GM12874 (cell line): ENCODE measurements at regions not wholly inside any gene's neighbourhood (a gene's known extent, or its start where the extent isn't known, plus 50 kb on each side); places are given as distances from the start of the nearest gene placed in this dataset.

Experiments used
- CTCF ChIP-seq: IDR thresholded peaks from 2 replicates; pipeline ENCODE4 v1.5.1; 2011; ENCODE audit warnings: low read depth, mild to moderate bottlenecking, control low read depth, low read length, moderate library complexity; ENCODE audit not compliant: insufficient read depth

DNA sequence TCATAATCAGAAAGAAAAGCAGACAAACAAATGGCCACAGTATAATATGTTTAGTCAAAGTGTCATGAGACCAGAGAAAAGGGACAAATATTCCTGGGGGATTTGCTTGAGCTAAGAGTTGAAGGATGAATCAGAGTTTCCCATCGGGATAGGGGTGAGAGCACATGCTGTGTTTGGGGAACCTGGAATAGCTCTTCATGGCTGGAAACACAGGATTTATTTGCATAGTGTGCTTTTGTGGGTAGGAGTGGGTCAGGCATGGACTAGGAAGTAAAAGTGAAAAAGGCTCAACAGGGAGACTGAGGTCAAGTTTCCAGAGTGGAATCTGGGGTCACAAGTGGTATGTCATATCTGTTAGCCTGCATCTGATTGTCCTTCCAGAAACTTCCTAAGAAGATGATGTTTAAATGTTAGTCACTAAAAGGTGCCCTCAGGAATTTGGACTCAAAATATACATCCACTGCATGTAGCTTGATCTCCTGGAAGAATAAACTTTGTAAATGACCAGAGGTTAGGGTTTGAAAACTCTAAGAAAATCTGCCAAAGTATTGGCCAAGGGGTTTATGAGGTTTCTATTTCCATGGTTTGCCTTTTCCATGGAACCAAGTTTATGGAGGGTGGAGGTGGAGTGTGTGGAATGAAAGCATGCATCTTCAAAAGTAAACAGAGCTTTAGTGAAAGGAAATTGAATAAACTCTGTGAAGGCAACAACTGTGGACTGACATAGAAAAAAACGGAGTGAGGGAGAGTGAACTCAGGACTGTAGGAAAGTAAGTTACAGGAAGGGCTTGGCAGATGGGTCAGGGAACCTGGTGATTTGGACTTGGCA lies 344.6 kb downstream of the C12orf75 start:
- no peak for TF ChIP-seq CTCF

- TF ChIP-seq CTCF: no peak
These were observed 346.2 kb downstream of the C12orf75 start for GRCh38 chr12:105676694-105677093.

DNA sequence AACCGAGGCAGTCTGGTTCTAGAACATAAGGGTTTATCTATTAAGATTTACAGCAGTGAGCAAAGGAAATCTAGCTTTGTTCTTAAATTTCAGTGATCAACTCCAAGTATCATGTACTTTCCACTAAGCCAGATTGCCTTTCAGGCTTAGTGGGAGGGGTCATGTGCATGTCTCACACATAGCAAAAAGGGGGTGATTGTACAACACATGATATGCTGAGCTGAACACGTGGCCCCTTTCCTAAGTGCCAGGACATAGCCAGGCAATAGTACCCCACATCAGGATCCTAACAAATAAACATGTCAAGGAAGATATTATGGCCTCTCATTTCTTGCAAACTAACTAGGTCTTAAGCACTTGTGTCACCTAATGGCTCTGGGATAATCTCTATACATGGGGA lies 347.2 kb downstream of the C12orf75 start:
- TF ChIP-seq CTCF: no peak

DNA sequence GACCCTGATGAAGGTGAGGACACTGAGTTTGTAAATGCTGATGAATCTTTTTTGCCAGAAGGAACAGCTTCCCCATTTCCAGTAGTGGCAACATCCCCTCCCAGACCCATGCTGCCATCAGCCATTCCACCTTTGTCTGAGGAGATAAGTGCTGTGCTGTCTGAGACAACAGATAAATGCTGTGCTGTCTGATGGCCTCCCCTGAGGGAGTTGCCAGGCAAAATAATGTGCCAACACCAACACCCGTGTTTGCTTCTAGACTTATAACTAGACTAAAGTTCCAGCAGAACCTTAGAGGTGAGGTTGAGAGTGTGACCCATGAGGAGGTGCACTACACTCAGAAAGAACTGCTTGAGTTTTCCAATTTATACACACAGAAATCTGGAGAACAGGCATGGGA lies 349.5 kb downstream of the C12orf75 start:
- no peak for TF ChIP-seq CTCF

GRCh38 chr12:105681341-105681740 lies 350.9 kb downstream of the C12orf75 start:
- no peak for TF ChIP-seq CTCF

DNA sequence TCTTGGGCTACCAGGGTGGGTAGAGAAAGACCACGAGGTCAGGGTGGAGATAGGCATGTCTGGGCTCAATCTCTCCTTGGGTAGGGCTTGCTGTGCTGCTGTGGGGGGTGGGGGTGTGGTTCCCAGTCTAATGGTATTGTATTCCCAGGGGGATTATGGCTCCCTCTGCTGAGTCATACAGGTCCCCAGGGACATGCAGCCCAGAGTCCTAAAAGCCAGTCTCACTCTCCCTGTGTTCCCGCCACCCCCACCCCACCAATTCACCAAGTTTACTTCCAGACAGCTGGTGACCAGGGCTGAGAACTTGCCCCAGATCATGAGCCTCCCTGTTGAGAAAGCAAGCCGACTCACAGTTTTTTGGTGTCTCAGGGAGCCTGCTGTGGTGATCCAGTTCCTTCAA lies 367.6 kb downstream of the C12orf75 start:
- no peak for TF ChIP-seq CTCF

DNA sequence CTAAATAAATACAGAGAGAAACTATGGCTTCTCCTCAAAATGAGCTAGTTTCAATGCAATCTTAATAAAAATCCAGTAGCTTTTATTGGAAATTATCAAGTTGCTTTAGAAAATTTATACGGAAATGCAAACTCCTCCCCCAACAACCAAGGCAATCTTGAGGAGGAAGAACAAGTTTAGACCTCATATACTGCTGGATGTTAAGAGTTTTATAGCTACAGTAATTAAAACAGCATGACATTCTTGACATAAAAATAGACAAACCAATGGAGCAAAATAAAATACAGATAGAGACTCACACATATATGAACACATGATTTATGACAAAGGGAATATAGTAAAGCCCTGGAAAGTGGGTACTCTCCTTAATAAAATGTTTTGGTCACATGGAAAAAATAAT lies 368.7 kb downstream of the C12orf75 start:
- no peak for TF ChIP-seq CTCF
